ENCODE measurements at regions not wholly inside any gene's neighbourhood (a gene's known extent, or its start where the extent isn't known, plus 50 kb on each side); places are given as distances from the start of the nearest gene placed in this dataset.

- Histone ChIP-seq H3K4me3 (ENCODE audit: control insufficient read depth in 2 of 3, extremely low read depth in 1 of 3, insufficient read depth in 2 of 3, low read depth in 1 of 3, low read length in 3 of 3) (no peak overlapping the region), H2AFZ (ENCODE audit: control insufficient read depth, low read length) (no peak overlapping the region), H3K9me1 (ENCODE audit: control insufficient read depth, extremely low read depth, insufficient read depth, low read length) (no peaks in the 10 kb centered on the region), H3K4me2 (ENCODE audit: control insufficient read depth, extremely low read depth, insufficient read depth, low read depth, low read length) (no peak overlapping the region), H3K9ac (ENCODE audit: control insufficient read depth, extremely low read depth, insufficient read depth, low read length) (no peak overlapping the region), H3K27me3 (ENCODE audit: control insufficient read depth, extremely low read depth, insufficient read depth, low read length) (no peaks in the 10 kb centered on the region), H3K9me3 (ENCODE audit: control insufficient read depth, low read depth, low read length) (no peaks in the 10 kb centered on the region), H4K20me1 (ENCODE audit: control insufficient read depth, extremely low read depth, insufficient read depth, low read length) (no peaks in the 10 kb centered on the region), H3K36me3 (ENCODE audit: control insufficient read depth in 2 of 2, extremely low read depth in 1 of 2, insufficient read depth in 2 of 2, low read length in 2 of 2) (no peaks in the 10 kb centered on the region), H3K79me2 (ENCODE audit: control insufficient read depth, insufficient read depth, low read length) (no peaks in the 10 kb centered on the region), H3K4me1 (ENCODE audit: control insufficient read depth, extremely low read depth, insufficient read depth, low read length) (no peaks in the 10 kb centered on the region), H3K27ac (ENCODE audit: control insufficient read depth, insufficient read depth, low read length) (no peak overlapping the region)
- DNase-seq (ENCODE audit: low read depth, low spot score): no peak
- no peak for FAIRE-seq
- TF ChIP-seq EZH2 (IDR thresholded peaks at IDR 0.05; ENCODE audit: low read length) (no peak), CTCF (optimal IDR thresholded peaks at IDR 0.05 in 1 of 3, IDR thresholded peaks at IDR 0.05 in 1 of 3, conservative IDR thresholded peaks at IDR 0.05 in 1 of 3; ENCODE audit: extremely low read depth in 1 of 3, insufficient read depth in 2 of 3, low read length in 3 of 3) (no peak)
- dilution Hi-C loops (cut with MboI; ENCODE audit: extremely low pct_ligation_motif_present, low sequenced_read_pairs): no loop called here
Observed at GRCh38 chr6:22119500-22119899, 177.3 kb downstream of the PRL start.

- FAIRE-seq (no peak), DNase-seq (ENCODE audit: low read depth, low spot score) (no peak)
- Histone ChIP-seq H3K9me1 (ENCODE audit: control insufficient read depth, extremely low read depth, insufficient read depth, low read length) (no peaks in the 10 kb centered on the region), H3K27me3 (ENCODE audit: control insufficient read depth, extremely low read depth, insufficient read depth, low read length) (no peaks in the 10 kb centered on the region), H3K4me1 (ENCODE audit: control insufficient read depth, extremely low read depth, insufficient read depth, low read length) (no peaks in the 10 kb centered on the region), H2AFZ (ENCODE audit: control insufficient read depth, low read length) (no peak overlapping the region), H3K9me3 (ENCODE audit: control insufficient read depth, low read depth, low read length) (no peaks in the 10 kb centered on the region), H3K27ac (ENCODE audit: control insufficient read depth, insufficient read depth, low read length) (no peak overlapping the region), H3K4me2 (ENCODE audit: control insufficient read depth, extremely low read depth, insufficient read depth, low read depth, low read length) (no peak overlapping the region), H3K79me2 (ENCODE audit: control insufficient read depth, insufficient read depth, low read length) (no peaks in the 10 kb centered on the region), H3K4me3 (ENCODE audit: control insufficient read depth in 2 of 3, extremely low read depth in 1 of 3, insufficient read depth in 2 of 3, low read depth in 1 of 3, low read length in 3 of 3) (no peak overlapping the region), H4K20me1 (ENCODE audit: control insufficient read depth, extremely low read depth, insufficient read depth, low read length) (no peaks in the 10 kb centered on the region), H3K9ac (ENCODE audit: control insufficient read depth, extremely low read depth, insufficient read depth, low read length) (no peak overlapping the region), H3K36me3 (ENCODE audit: control insufficient read depth in 2 of 2, extremely low read depth in 1 of 2, insufficient read depth in 2 of 2, low read length in 2 of 2) (no peaks in the 10 kb centered on the region)
- TF ChIP-seq EZH2 (IDR thresholded peaks at IDR 0.05; ENCODE audit: low read length): no peak
- no peak for TF ChIP-seq CTCF (optimal IDR thresholded peaks at IDR 0.05 in 1 of 3, IDR thresholded peaks at IDR 0.05 in 1 of 3, conservative IDR thresholded peaks at IDR 0.05 in 1 of 3; ENCODE audit: extremely low read depth in 1 of 3, insufficient read depth in 2 of 3, low read length in 3 of 3)
- dilution Hi-C loops (cut with MboI; ENCODE audit: extremely low pct_ligation_motif_present, low sequenced_read_pairs): no loop called here
Observed at GRCh38 chr6:22124756-22125155, 172.1 kb downstream of the PRL start.

All from keratinocyte (primary cell).